ENCODE measurements at regions not wholly inside any gene's neighbourhood (a gene's known extent, or its start where the extent isn't known, plus 50 kb on each side); places are given as distances from the start of the nearest gene placed in this dataset.

DNA sequence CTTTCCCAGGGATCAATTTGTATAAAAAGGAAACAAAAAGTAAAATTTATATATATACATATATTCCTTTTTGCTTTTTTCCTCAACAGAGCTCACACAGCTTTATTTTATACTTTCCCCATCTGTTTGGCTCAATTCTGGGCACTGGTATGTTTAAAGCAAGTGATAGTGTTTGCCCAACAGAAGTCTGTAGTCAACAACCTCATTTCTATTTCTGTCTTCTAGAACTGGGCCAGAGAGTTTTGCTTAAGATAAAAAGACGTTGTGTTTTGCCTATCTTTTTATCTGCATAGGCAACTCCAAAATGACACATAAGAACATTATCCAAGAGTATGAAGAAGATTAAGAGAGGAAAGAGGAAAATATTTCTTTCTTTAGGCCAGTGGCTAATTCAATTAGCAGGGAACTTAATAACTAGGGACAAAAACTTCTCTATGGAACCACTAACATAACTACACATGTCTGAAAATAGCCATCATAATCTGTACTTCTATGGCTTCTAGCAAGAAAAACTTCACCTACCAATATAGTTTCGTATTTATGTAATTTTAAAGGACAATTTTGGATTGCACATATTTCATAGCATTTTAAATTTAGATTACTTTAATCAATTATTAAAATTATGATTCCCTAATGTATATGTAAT is 1300.5 kb downstream of the ARAP2 start:
- no peaks in the 10 kb centered on the region for H3K27me3 ChIP-seq (ENCODE audit: insufficient read depth, low read length)
- H3K36me3 Mint-ChIP-seq (ENCODE audit: insufficient read depth in 1 of 3, low read depth in 3 of 3), result no peaks in the 10 kb centered on the region
- H3K4me2 ChIP-seq (ENCODE audit: insufficient read depth, insufficient read length, low read length), result no peak overlapping the region
- no CpG with 5 or more reads among the region's 2 CpGs for WGBS (ENCODE audit: extremely low coverage, insufficient read length, low lambda C conversion rate)
- H3K9ac ChIP-seq (ENCODE audit: extremely low read depth, insufficient read length, low read length), result no peak overlapping the region
- no peak overlapping the region for H2BK5ac ChIP-seq (ENCODE audit: insufficient read length, low read length)
- TF ChIP-seq, protein P1, sequence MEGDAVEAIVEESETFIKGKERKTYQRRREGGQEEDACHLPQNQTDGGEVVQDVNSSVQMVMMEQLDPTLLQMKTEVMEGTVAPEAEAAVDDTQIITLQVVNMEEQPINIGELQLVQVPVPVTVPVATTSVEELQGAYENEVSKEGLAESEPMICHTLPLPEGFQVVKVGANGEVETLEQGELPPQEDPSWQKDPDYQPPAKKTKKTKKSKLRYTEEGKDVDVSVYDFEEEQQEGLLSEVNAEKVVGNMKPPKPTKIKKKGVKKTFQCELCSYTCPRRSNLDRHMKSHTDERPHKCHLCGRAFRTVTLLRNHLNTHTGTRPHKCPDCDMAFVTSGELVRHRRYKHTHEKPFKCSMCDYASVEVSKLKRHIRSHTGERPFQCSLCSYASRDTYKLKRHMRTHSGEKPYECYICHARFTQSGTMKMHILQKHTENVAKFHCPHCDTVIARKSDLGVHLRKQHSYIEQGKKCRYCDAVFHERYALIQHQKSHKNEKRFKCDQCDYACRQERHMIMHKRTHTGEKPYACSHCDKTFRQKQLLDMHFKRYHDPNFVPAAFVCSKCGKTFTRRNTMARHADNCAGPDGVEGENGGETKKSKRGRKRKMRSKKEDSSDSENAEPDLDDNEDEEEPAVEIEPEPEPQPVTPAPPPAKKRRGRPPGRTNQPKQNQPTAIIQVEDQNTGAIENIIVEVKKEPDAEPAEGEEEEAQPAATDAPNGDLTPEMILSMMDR (conservative IDR thresholded peaks at IDR 0.05), result no peak
- no peak overlapping the region for H3K23ac ChIP-seq (ENCODE audit: insufficient read length, low read depth, low read length)
- H2BK120ac ChIP-seq (ENCODE audit: low read depth, low read length, poor library complexity, severe bottlenecking), result no peak overlapping the region
- no peak overlapping the region for H3K27ac ChIP-seq (ENCODE audit: insufficient read length, low read depth, low read length)
- no peak overlapping the region for H4K5ac ChIP-seq (ENCODE audit: insufficient read length, low read depth, low read length)
- no peak overlapping the region for H2BK15ac ChIP-seq (ENCODE audit: low read depth, low read length)
- no peaks in the 10 kb centered on the region for H3K79me2 ChIP-seq (ENCODE audit: insufficient read depth, low read length)
- no peak overlapping the region for H4K91ac ChIP-seq (ENCODE audit: insufficient read length, low read depth, low read length)
- H2AFZ ChIP-seq (ENCODE audit: low read length), result no peak overlapping the region
- H3K4me1 ChIP-seq (ENCODE audit: insufficient read depth, low read length), result no peaks in the 10 kb centered on the region
- no peak overlapping the region for H3K56ac ChIP-seq (ENCODE audit: insufficient read length, low read depth, low read length)
- no peaks in the 10 kb centered on the region for H3K23me2 ChIP-seq (ENCODE audit: insufficient read length, low read depth, low read length, poor library complexity, severe bottlenecking)
- no peak overlapping the region for H2AK5ac ChIP-seq (ENCODE audit: insufficient read length, low read length)
- no peak overlapping the region for H3K4me3 Mint-ChIP-seq
- no peaks in the 10 kb centered on the region for H4K20me1 ChIP-seq (ENCODE audit: control insufficient read depth, insufficient read depth, insufficient read length)
- no peak overlapping the region for H3K14ac ChIP-seq (ENCODE audit: insufficient read depth, low read length)
- no peak overlapping the region for H3K4ac ChIP-seq (ENCODE audit: low read depth, low read length)
- no peaks in the 10 kb centered on the region for H3K79me1 ChIP-seq (ENCODE audit: insufficient read depth, low read depth, low read length, poor library complexity, severe bottlenecking)
- H3K9me3 Mint-ChIP-seq, result no peaks in the 10 kb centered on the region
- no peak overlapping the region for H3K27ac Mint-ChIP-seq
- no peak overlapping the region for H3K18ac ChIP-seq (ENCODE audit: insufficient read length, low read depth, low read length)
- no peaks in the 10 kb centered on the region; the same call in 1 of the 2 replicates for H3K27me3 Mint-ChIP-seq (ENCODE audit: low read depth)
- no peak overlapping the region for H2BK12ac ChIP-seq (ENCODE audit: insufficient read length, low read depth, low read length)
- H3K4me1 Mint-ChIP-seq, result no peaks in the 10 kb centered on the region
- no peak overlapping the region for H4K8ac ChIP-seq (replicated peaks; ENCODE audit: insufficient read length, low read depth, low read length)
- no peak for DNase-seq
- no peak overlapping the region for H2BK20ac ChIP-seq (ENCODE audit: low read depth, low read length, poor library complexity, severe bottlenecking)
- H3T11ph ChIP-seq (ENCODE audit: low read length), result no peak overlapping the region
- no peaks in the 10 kb centered on the region for H3K9me3 ChIP-seq (ENCODE audit: control insufficient read depth, low read depth, low read length)

Data from H9 (cell line).